K562 (cell line): ENCODE measurements at regions not wholly inside any gene's neighbourhood (a gene's known extent, or its start where the extent isn't known, plus 50 kb on each side); places are given as distances from the start of the nearest gene placed in this dataset.

Experiments used
- BRCA1 ChIP-seq, 2 experiments: fragments of 450-650 bp in 1 of 2; sonication (generic) in 1 of 2; formaldehyde crosslinking in 1 of 2; IDR thresholded peaks; 2 replicates each; pipeline versions ENCODE4 v1.5.0 to v1.6.1; 2017 to 2020; ENCODE audit warnings: mild to moderate bottlenecking in 1 of 2, missing genetic modification reagents in 1 of 2
- CBFA2T3 ChIP-seq: fragments of 450-650 bp; IDR thresholded peaks from 2 replicates; pipeline ENCODE4 v1.6.1; 2017
- COPS2 ChIP-seq: fragments of 450-650 bp; conservative IDR thresholded peaks from 2 replicates; pipeline ENCODE4 v1.6.1; 2016; ENCODE audit warnings: mild to moderate bottlenecking, moderate library complexity
- DDX20 ChIP-seq: fragments of 450-650 bp; IDR thresholded peaks from 2 replicates; pipeline ENCODE4 v1.6.1; 2016; ENCODE audit warnings: missing genetic modification characterization, low read depth, mild to moderate bottlenecking, missing compliant biosample characterization, moderate library complexity
- GATAD2A ChIP-seq: fragments of 450-650 bp; IDR thresholded peaks from 2 replicates; pipeline ENCODE4 v1.6.1; 2017
- KLF10 ChIP-seq: fragments of 250-450 bp; sonication (Bioruptor Pico); IDR thresholded peaks from 2 replicates; pipeline ENCODE4 v1.6.1; 2021; ENCODE audit warnings: matching md5 sums
- MBD2 ChIP-seq: sonication (generic); IDR thresholded peaks from 2 replicates; pipeline ENCODE4 v1.6.1; 2016; ENCODE audit warnings: low read depth, borderline replicate concordance
- MCM5 ChIP-seq: fragments of 450-650 bp; IDR thresholded peaks from 2 replicates; pipeline ENCODE4 v1.6.1; 2016; ENCODE audit warnings: low read depth
- RBM14 ChIP-seq: fragments of 200-400 bp; formaldehyde crosslinking; IDR thresholded peaks from 2 replicates; pipeline ENCODE4 v1.6.1; 2018; ENCODE audit warnings: low read depth, mild to moderate bottlenecking, low read length, moderate library complexity, borderline replicate concordance; ENCODE audit not compliant: insufficient read depth
- SAFB2 ChIP-seq: fragments of 200-400 bp; formaldehyde crosslinking; IDR thresholded peaks from 2 replicates; pipeline ENCODE4 v1.6.1; 2018; ENCODE audit warnings: borderline replicate concordance, low read length, low read depth, moderate library complexity; ENCODE audit not compliant: severe bottlenecking
- STAT5B ChIP-seq: fragments of 250-450 bp; sonication (Bioruptor Pico); IDR thresholded peaks from 2 replicates; pipeline ENCODE4 v1.8.0; 2021; ENCODE audit warnings: mild to moderate bottlenecking, inconsistent platforms
- TBL1XR1 ChIP-seq, 2 experiments: IDR thresholded peaks; 2 replicates each; pipeline ENCODE4 v1.6.1; 2012; ENCODE audit warnings: improper control_type of control experiment in 2 of 2, low read length in 2 of 2, mild to moderate bottlenecking in 1 of 2
- ZBTB1 ChIP-seq: sonication (generic); formaldehyde crosslinking; IDR thresholded peaks from 2 replicates; pipeline ENCODE4 v1.8.1; 2023; ENCODE audit warnings: missing genetic modification reagents, low read depth, mild to moderate bottlenecking, borderline replicate concordance
- ZFPM2 ChIP-seq: fragments of 250-450 bp; sonication (Bioruptor Pico); IDR thresholded peaks from 2 replicates; pipeline ENCODE4 v1.5.1; 2022; ENCODE audit warnings: mild to moderate bottlenecking
- TF ChIP-seq, protein P1 (sequence below): sonication (generic); formaldehyde crosslinking; IDR thresholded peaks from 2 replicates; pipeline ENCODE4 v1.8.0; 2023; ENCODE audit warnings: mild to moderate bottlenecking, missing genetic modification reagents
- TF ChIP-seq, protein P2 (sequence below): sonication (generic); formaldehyde crosslinking; IDR thresholded peaks from 2 replicates; pipeline ENCODE4 v1.8.0; 2022; ENCODE audit warnings: mild to moderate bottlenecking, low read depth, missing genetic modification reagents
- TF ChIP-seq, protein P3 (sequence below): fragments of 450-650 bp; IDR thresholded peaks from 2 replicates; pipeline ENCODE4 v1.6.1; 2016; ENCODE audit warnings: borderline replicate concordance
- TF ChIP-seq, protein P4 (sequence below): IDR thresholded peaks from 2 replicates; pipeline ENCODE4 v1.6.1; 2016; ENCODE audit warnings: missing genetic modification characterization, missing compliant biosample characterization
- TF ChIP-seq, protein P5 (sequence below): sonication (generic); formaldehyde crosslinking; IDR thresholded peaks from 2 replicates; pipeline ENCODE4 v1.8.1; 2022; ENCODE audit warnings: missing genetic modification reagents

DNA sequence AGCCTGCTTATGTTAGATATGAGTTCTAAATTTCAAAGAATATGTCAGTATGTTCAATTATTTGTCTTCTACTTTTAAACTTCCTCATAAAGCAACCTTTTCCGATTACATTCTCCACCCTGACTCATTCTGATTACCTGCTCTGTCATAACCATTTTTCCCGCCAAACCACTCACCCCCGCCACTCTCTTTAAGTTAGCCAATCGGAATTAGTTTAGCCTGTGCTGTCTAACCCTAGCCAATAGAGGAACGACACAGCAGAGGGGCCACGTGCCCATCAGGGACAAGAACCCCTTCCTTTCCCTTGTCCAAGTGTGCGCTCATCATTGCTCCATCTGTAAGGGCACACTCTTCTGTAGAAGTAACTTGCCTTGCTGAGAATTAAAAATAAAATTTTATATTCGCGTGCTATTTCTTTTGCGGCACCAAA is 91.4 kb downstream of the CCDC71L start (continued):
- no peak for TF ChIP-seq ZFPM2 (CRISPR knock-in tag)
- peak; percentile 16; the same call in 1 of the 2 replicates for TF ChIP-seq GATAD2A
- TF ChIP-seq STAT5B (CRISPR knock-in tag), result peak; percentile 66; the same call in 1 of the 2 replicates
- TF ChIP-seq, protein P1, sequence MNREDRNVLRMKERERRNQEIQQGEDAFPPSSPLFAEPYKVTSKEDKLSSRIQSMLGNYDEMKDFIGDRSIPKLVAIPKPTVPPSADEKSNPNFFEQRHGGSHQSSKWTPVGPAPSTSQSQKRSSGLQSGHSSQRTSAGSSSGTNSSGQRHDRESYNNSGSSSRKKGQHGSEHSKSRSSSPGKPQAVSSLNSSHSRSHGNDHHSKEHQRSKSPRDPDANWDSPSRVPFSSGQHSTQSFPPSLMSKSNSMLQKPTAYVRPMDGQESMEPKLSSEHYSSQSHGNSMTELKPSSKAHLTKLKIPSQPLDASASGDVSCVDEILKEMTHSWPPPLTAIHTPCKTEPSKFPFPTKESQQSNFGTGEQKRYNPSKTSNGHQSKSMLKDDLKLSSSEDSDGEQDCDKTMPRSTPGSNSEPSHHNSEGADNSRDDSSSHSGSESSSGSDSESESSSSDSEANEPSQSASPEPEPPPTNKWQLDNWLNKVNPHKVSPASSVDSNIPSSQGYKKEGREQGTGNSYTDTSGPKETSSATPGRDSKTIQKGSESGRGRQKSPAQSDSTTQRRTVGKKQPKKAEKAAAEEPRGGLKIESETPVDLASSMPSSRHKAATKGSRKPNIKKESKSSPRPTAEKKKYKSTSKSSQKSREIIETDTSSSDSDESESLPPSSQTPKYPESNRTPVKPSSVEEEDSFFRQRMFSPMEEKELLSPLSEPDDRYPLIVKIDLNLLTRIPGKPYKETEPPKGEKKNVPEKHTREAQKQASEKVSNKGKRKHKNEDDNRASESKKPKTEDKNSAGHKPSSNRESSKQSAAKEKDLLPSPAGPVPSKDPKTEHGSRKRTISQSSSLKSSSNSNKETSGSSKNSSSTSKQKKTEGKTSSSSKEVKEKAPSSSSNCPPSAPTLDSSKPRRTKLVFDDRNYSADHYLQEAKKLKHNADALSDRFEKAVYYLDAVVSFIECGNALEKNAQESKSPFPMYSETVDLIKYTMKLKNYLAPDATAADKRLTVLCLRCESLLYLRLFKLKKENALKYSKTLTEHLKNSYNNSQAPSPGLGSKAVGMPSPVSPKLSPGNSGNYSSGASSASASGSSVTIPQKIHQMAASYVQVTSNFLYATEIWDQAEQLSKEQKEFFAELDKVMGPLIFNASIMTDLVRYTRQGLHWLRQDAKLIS (CRISPR knock-in tag), result peak; percentile 71; the same call in 1 of the 2 replicates
- TF ChIP-seq, protein P2, sequence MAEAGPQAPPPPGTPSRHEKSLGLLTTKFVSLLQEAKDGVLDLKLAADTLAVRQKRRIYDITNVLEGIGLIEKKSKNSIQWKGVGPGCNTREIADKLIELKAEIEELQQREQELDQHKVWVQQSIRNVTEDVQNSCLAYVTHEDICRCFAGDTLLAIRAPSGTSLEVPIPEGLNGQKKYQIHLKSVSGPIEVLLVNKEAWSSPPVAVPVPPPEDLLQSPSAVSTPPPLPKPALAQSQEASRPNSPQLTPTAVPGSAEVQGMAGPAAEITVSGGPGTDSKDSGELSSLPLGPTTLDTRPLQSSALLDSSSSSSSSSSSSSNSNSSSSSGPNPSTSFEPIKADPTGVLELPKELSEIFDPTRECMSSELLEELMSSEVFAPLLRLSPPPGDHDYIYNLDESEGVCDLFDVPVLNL (CRISPR knock-in tag), result peak; percentile 70; the same call in 1 of the 2 replicates
- TF ChIP-seq, protein P3, sequence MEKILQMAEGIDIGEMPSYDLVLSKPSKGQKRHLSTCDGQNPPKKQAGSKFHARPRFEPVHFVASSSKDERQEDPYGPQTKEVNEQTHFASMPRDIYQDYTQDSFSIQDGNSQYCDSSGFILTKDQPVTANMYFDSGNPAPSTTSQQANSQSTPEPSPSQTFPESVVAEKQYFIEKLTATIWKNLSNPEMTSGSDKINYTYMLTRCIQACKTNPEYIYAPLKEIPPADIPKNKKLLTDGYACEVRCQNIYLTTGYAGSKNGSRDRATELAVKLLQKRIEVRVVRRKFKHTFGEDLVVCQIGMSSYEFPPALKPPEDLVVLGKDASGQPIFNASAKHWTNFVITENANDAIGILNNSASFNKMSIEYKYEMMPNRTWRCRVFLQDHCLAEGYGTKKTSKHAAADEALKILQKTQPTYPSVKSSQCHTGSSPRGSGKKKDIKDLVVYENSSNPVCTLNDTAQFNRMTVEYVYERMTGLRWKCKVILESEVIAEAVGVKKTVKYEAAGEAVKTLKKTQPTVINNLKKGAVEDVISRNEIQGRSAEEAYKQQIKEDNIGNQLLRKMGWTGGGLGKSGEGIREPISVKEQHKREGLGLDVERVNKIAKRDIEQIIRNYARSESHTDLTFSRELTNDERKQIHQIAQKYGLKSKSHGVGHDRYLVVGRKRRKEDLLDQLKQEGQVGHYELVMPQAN, result no peak
- no peak for TF ChIP-seq SAFB2
- no peak for TF ChIP-seq KLF10 (CRISPR knock-in tag)
- no peak for TF ChIP-seq BRCA1 (IDR thresholded peaks at IDR 0.05)
- TF ChIP-seq BRCA1 (CRISPR knock-in tag; IDR thresholded peaks at IDR 0.05), result no peak
- TF ChIP-seq MBD2, result no peak
- TF ChIP-seq, protein P4, sequence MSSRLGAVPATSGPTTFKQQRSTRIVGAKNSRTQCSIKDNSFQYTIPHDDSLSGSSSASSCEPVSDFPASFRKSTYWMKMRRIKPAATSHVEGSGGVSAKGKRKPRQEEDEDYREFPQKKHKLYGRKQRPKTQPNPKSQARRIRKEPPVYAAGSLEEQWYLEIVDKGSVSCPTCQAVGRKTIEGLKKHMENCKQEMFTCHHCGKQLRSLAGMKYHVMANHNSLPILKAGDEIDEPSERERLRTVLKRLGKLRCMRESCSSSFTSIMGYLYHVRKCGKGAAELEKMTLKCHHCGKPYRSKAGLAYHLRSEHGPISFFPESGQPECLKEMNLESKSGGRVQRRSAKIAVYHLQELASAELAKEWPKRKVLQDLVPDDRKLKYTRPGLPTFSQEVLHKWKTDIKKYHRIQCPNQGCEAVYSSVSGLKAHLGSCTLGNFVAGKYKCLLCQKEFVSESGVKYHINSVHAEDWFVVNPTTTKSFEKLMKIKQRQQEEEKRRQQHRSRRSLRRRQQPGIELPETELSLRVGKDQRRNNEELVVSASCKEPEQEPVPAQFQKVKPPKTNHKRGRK (tag), result no peak
- no peak for TF ChIP-seq CBFA2T3
- no peak for TF ChIP-seq TBL1XR1 (IDR thresholded peaks at IDR 0.05; ENCODE audit: low read length in 2 of 2)
- no peak for TF ChIP-seq MCM5
- TF ChIP-seq, protein P5, sequence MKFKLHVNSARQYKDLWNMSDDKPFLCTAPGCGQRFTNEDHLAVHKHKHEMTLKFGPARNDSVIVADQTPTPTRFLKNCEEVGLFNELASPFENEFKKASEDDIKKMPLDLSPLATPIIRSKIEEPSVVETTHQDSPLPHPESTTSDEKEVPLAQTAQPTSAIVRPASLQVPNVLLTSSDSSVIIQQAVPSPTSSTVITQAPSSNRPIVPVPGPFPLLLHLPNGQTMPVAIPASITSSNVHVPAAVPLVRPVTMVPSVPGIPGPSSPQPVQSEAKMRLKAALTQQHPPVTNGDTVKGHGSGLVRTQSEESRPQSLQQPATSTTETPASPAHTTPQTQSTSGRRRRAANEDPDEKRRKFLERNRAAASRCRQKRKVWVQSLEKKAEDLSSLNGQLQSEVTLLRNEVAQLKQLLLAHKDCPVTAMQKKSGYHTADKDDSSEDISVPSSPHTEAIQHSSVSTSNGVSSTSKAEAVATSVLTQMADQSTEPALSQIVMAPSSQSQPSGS (CRISPR knock-in tag), result no peak
- TF ChIP-seq DDX20 (tag), result no peak
- TF ChIP-seq RBM14, result no peak
- TF ChIP-seq ZBTB1 (CRISPR knock-in tag), result 0 out of 2 replicates have a peak, but pooled peaks have one; percentile 28
- no peak for TF ChIP-seq COPS2
